ENCODE measurements at regions not wholly inside any gene's neighbourhood (a gene's known extent, or its start where the extent isn't known, plus 50 kb on each side); places are given as distances from the start of the nearest gene placed in this dataset.

DNA sequence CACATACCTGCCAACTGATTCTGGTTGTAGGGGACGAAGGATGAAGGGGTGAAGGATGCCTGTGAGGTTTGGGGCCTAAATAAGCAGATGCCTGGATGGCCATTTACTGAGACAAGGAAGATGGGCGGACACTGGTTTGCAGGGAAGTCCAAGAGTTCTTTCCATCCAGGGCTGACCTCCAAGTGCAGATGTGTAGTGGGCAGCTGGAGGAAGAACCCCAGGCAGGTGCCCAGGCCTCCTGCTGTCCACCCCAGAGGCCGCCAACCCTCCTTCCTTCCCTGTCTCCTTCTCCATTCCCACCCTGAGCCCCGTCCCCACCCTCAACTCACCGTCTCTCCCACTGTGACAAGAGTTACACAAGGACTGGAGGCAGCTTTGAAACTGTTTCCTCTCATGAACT is 171.5 kb downstream of the KATNAL1 start:
- FAIRE-seq, result no peak
- no peak for DNase-seq (ENCODE audit: insufficient read length, low spot score)
- TF ChIP-seq, protein P1, sequence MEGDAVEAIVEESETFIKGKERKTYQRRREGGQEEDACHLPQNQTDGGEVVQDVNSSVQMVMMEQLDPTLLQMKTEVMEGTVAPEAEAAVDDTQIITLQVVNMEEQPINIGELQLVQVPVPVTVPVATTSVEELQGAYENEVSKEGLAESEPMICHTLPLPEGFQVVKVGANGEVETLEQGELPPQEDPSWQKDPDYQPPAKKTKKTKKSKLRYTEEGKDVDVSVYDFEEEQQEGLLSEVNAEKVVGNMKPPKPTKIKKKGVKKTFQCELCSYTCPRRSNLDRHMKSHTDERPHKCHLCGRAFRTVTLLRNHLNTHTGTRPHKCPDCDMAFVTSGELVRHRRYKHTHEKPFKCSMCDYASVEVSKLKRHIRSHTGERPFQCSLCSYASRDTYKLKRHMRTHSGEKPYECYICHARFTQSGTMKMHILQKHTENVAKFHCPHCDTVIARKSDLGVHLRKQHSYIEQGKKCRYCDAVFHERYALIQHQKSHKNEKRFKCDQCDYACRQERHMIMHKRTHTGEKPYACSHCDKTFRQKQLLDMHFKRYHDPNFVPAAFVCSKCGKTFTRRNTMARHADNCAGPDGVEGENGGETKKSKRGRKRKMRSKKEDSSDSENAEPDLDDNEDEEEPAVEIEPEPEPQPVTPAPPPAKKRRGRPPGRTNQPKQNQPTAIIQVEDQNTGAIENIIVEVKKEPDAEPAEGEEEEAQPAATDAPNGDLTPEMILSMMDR (IDR thresholded peaks at IDR 0.05; ENCODE audit: insufficient read depth, missing control alignments), result no peak

DNA sequence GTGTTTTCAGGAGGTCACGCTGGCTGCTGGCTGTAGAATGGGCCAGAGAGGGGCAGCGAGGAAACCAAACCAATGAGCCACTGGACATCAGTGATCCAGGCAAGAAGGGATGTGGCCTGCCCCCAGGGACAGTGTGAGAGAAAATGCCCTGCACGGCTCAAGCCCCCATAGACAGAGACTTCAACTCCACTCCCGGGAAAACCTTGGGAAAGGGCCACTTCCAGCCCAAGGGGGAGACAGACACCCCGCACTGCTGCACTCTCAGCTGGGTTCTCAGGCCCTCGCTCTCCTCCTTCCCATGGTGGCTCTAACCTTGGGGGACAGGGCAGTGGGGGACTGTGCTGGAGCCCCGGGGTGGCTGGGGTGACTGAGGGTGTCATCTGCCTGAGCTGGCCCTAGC is 172.0 kb downstream of the KATNAL1 start:
- no peak for FAIRE-seq
- TF ChIP-seq, protein P1 (IDR thresholded peaks at IDR 0.05; ENCODE audit: insufficient read depth, missing control alignments), result no peak
- DNase-seq (ENCODE audit: insufficient read length, low spot score), result no peak

DNA sequence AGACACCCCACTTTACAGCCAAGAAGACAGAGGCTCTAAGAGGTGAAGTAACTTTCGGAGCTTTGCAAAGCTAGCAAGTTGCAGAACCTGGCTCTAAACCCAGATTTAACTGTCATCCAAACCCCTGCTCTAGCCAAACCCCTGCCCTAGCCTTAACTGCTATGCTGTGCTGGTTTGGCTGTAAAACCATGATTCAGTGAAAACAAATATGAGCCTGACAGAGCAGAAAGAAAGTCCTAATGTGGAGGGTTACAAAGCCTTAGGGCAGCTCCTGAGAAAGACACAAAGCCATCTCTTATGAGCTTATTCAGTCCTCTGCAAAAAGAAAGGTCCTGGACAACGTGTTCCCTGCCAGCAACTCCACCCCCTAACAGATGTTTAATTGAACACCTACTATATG is 172.8 kb downstream of the KATNAL1 start:
- TF ChIP-seq, protein P1 (IDR thresholded peaks at IDR 0.05; ENCODE audit: insufficient read depth, missing control alignments), result no peak

DNA sequence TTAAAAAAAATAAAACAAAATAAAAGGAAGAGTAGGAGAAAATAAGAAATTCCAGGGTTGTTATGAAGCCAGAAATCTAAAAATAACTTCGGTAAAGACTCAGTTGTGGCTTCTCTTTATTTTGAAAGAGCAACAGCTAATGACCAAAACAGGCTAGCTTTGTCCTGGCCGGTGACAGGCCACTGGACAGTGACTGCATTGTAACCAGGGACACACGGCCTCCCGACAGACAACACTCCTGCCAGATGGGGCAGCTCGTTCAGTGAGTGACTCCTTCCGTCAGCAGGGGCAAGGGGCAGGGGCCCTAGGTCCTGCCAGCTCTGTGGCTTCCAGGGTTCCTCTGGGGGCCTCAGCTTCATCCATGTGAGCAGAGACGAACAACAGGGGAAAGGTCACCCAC is 173.4 kb downstream of the KATNAL1 start:
- no peak for DNase-seq (ENCODE audit: insufficient read length, low spot score)
- FAIRE-seq, result no peak
- TF ChIP-seq, protein P1 (IDR thresholded peaks at IDR 0.05; ENCODE audit: insufficient read depth, missing control alignments), result no peak

More for the DNA sequence above, 172.8 kb downstream of the KATNAL1 start:
- DNase-seq (ENCODE audit: insufficient read length, low spot score) (no peak), FAIRE-seq (no peak)

DNA sequence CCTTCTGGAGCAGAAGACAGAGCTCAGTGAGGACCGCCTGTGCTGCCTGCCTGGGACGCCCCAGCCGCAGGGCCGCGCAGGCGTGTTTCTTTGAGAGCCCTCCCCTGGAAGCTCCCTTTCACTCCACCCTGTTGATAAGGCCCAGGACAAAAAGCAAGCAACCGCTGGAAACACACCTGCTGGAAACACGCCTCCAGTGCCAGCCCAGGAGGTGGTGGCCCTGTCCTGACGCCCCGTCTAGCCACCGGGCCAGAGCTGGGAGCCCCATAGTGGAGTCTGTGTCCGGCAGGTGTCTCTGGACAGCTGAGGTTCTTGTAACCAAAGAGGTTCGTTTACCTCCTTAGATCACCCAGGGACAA is 173.8 kb downstream of the KATNAL1 start:
- FAIRE-seq (no peak), DNase-seq (ENCODE audit: insufficient read length, low spot score) (no peak)
- TF ChIP-seq, protein P1 (IDR thresholded peaks at IDR 0.05; ENCODE audit: insufficient read depth, missing control alignments), result no peak

DNA sequence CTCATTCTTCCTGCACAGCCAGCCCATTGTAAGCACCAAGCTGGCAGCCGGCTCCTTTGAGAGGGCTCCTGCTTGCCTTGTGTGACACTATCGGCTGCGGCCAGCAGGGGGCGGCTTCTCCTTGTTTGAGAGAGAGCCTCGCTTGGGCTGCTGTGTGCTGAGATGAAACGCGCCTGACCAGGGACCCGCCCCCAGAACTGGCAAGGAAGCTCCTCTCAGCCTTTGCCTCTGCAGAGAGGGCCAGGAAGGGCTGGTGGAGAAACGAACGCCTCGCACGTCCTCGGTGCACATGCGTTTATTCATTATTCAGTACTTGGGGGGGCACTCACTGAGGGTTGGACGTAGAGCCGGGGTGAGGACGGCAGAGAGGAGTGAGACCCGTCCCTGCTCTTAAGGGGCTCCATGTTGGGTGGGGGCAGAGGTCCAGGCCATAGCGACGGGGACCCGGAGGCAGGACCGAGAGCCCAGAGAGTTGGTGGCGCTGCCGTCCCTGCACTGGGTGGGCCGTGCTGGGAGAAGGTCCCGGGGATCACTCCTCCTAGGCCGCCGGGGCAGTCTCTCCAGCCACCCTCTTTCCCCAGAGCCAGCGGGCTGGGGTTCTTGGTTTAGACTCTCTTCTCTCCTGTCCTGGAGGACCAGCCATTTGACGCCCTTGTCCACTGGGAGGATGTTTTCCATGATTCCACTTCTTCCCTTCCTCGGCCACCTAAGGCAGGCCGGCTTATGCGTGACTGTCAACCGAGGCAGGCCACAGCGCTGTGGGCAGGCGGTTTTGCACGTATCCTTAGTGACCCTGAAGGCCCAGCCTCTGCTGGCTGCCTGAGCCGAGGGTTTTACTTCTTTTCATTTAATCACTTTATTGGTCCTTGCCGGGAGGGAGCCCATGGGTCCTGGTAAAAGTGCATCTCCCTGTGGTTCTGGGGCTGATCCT is 174.5 kb downstream of the KATNAL1 start:
- no peak for FAIRE-seq
- TF ChIP-seq, protein P1 (IDR thresholded peaks at IDR 0.05; ENCODE audit: insufficient read depth, missing control alignments), result peak; percentile 96
- DNase-seq (ENCODE audit: insufficient read length, low spot score), result peak; percentile 92

DNA sequence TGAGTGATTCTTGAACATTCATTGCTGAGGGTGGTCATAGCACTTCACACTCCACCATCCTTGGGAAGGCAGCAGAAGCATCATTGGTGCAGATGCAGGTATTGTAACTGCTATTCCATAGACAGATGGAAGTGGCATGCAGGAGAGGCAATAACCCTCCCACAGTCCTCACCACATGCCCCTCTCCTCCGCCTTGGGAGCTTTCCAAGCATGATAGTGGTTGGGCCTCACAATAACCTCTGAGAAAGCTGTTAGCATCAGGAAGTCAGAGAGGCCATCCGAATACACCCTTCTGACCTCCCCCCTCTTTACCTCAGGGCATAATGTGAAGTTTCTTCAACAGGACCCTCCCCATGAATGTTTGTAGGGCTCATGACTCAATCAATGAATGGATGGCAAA is 177.9 kb downstream of the KATNAL1 start:
- DNase-seq (ENCODE audit: insufficient read length, low spot score), result no peak
- TF ChIP-seq, protein P1 (IDR thresholded peaks at IDR 0.05; ENCODE audit: insufficient read depth, missing control alignments), result no peak
- FAIRE-seq, result no peak

All from D721Med (cell line).